ENCODE measurements at regions not wholly inside any gene's neighbourhood (a gene's known extent, or its start where the extent isn't known, plus 50 kb on each side); places are given as distances from the start of the nearest gene placed in this dataset.

GRCh38 chr7:45342236-45342635, 184.6 kb downstream of the RAMP3 start:
- TF ChIP-seq CEBPB (IDR thresholded peaks at IDR 0.05; ENCODE audit: low read depth, low read length) (no peak), CTCF (conservative IDR thresholded peaks at IDR 0.05; ENCODE audit: low read depth, low read length) (no peak), RAD21 (IDR thresholded peaks at IDR 0.05; ENCODE audit: low read length) (no peak), POLR2A (IDR thresholded peaks at IDR 0.05; ENCODE audit: low read depth, low read length) (no peak), SMC3 (IDR thresholded peaks at IDR 0.05; ENCODE audit: low read depth, low read length) (no peak), MXI1 (IDR thresholded peaks at IDR 0.05; ENCODE audit: borderline replicate concordance, low read depth, low read length) (no peak), FOS (IDR thresholded peaks at IDR 0.05; ENCODE audit: low read depth, low read length) (no peak), BHLHE40 (IDR thresholded peaks at IDR 0.05; ENCODE audit: low read depth, low read length) (no peak), USF2 (IDR thresholded peaks at IDR 0.05; ENCODE audit: low read depth, low read length) (no peak), RFX5 (IDR thresholded peaks at IDR 0.05; ENCODE audit: low read depth, low read length) (no peak), MAZ (IDR thresholded peaks at IDR 0.05; ENCODE audit: borderline replicate concordance, low read depth, low read length) (no peak), RCOR1 (IDR thresholded peaks at IDR 0.05; ENCODE audit: insufficient replicate concordance, low read length) (no peak), MAFK (IDR thresholded peaks at IDR 0.05; ENCODE audit: low read depth, low read length) (no peak)
